Dedifferentiated amniotic fluid mesenchymal stem cell (primary cell): ENCODE measurements at regions not wholly inside any gene's neighbourhood (a gene's known extent, or its start where the extent isn't known, plus 50 kb on each side); places are given as distances from the start of the nearest gene placed in this dataset.

ENCODE experiments used
- DNase-seq: peaks from one replicate; pipeline ENCODE4 v3.0.0-alpha.2; 2016; ENCODE audit errors: extremely low spot score

DNA sequence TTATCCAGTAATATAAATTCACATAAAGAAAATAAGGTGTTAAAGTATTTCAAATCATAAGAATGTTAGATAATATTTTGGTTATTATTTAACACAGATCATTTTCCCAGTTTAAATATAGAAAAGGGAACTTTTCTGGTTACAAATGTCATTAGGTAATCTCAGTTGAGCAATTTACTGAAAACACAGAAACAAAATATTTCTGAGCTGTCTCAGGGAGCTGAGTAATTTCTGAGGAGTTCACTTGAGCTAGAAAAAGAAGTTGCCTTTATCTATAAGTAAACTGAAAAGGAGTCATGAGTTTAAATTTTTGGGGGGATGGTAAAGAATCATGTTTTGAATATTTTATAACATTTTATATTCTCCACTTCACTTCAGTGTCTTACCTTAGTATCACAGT, 855.4 kb upstream of the ARPP21 start:
- peak; percentile 62 for DNase-seq

DNA sequence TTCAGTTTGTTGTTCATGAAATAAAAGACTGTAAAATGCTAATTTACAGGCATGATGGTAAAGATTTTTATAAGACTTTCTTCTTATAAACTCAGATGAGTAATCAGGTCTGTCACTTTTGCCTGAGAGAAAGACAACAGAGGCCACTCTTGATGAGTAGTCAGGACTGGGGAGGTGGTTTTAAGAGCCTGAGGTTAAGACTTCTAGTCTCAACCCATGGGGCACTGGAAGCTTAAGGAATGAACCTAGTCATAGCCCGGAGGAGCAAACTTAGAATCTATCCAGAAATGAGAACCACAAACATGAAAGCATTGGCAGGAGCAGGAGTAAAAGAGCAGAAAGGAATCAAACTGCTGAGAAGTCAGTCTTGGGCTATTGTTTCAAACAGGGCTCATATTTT, 846.3 kb upstream of the ARPP21 start:
- peak; percentile 62 for DNase-seq

DNA sequence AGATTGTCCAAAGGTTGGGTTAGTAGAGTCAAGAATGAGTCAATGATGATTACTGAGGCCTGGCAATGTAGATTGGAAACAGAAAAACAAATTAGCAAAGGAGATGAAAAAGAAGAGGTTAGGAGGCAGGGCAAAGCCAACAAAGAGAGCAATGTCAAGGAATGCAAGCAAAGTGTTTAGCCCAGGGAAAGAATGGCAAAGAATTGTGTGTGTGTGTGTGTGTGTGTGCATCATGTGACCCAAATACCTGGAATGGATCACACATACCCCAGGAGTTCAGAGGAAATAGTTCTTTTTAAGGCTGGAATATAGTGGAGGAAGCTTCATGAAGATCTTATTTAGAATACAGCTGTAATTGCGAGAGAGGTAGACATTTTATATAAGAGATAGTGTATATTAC, 831.7 kb upstream of the ARPP21 start:
- DNase-seq: no peak

DNA sequence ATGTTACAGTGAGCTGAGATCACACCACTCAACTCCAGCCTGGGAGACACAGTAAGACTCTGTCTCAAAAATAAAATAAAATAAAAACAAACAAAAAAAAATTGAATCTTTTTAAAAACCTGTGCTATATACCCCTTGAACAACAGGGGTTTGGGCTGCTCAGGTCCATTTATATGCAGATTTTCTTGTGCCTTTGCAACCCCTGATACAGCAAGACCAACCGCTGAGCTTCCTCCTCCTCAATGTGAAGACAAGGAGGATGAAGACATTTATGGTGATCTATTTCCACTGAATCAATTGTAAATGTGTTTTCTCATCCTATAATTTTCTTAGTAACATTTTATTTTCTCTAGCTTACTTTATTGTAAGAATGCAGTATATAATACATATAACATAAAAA, 831.0 kb upstream of the ARPP21 start:
- DNase-seq: no peak

DNA sequence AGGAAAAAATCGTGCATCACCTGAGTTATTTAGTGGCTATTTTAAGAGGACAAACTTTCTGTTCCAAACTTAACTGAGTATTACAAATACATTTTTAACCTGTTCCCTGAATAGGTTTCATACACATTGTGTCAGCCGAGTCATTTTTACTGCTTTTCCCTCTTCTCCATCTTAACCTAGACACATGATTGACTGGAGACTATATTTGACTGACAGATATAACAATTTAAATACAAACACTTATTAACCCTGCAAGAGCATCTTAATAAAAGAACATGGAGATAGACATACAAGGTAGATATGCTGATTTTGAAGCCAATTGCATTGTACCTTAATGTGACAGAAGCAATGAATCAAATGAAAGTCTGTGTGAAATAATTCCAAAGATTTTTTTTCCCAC, 810.5 kb upstream of the ARPP21 start:
- no peak for DNase-seq

DNA sequence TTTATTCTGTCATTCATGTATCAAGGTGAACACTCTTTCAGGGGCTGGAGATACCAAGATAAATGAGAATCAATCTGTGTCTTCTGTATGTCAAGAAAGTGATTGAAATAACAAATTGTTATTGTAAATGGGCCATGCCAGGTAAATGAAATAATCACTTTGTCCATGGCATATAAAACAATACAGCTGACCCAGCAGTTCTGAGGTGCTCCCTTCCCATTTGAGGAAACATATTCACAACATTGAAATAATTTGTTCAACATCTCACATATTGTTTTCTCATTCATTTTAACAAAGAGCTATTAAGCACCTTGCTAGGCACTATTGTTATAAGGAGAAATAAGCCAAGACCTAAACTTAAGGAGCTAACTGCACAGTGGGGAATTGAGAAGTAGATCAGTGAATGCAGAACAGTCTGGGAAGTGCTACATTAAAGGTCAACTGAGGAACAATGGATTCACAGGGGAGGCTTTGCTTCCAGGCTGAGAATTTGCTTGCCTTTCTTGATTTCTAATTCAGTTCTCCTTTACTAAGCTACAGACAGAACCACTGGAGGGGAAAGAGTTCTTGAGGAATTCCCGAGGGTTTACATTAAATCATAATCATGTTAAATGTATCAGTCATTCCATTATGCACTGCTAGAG, 806.3 kb upstream of the ARPP21 start:
- no peak for DNase-seq

DNA sequence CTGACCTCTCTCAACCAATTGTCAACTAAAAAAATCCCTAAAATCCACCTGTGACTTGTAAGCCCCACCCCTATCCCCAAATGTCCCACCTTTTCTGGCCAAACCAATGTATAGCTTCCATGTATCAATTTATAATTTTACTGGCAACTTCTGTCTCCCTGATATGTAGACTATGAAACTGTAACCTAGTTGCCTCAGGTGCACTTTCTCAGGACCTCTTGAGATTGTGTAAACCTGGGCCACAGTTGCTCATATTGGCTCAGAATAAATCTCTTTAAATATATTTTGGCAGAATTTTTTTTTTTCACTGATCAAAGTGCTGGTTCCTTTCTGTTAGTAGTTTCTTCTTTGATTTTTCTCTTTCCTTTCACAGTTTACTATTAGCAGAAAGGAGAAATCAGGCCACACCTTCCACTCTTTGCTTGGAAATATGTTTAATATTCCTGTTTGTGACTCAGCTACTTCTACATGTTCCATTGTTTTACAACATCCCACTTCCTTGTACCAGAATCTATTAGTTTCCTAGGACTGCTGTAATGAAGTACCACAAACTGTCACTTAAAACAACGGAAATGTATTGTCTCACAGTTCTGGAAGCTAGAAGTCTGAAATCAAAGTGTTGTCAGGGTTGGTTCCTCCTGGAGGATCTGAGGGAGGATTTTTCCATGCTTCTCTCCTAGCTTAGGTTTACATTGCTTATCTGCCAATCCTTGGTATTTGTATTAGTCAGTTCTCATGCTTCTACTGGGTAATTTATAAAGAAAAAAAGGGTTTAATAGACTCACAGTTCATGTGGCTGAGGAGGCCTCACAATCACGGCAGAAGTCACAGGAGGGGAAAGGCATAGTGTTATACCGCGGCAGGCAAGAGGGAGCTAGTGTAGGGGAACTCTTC, 801.2 kb upstream of the ARPP21 start:
- no peak for DNase-seq

DNA sequence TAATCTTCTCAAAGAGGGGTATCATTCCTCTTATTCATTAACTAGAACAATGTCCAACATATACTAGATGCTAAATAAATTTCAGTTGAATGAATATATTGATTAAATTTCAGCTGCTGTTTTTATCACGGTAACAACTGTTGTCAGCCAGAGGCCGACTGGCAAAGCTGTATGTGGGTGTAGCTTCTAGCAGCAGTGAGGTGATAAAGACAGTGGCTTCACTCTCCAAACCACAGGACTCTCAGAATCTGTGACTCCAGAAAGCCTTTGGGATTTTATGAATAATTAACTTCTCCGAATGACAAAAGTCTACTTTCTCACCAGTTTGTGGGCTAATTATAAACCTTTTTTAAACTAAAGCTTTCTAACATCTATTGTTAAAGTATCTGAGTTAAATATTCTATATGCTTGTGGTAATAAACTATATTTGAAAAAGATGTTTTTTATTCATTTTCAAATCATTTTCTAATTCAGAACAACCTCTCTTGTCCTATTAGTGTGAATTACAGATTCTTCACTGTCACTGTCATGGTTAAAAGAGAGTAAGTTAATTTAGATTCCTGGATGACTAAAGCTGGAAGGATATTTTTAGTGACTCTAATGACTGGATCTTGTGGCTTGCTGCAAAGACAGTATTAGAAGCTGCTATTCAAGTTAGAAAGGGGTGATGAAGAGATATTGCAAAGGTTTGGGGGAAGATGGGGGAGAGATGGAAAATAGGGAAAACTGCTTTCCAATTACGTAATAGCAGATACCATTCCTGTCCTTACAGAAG, 796.4 kb upstream of the ARPP21 start:
- DNase-seq: no peak

DNA sequence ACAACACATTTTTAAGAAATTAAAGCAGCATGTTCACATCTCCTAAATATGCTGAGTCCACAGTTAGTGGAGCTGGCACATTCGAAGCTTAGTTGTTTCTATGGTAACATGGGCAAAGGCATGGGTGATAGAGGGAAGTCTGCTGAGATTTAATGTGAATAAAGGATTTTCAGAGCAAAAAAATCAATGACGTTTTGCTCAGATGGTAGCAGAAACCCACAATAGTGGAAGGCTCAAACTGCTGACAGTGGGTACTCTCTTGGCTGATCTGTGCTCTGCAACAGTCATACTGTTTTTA, 795.1 kb upstream of the ARPP21 start:
- DNase-seq: no peak

DNA sequence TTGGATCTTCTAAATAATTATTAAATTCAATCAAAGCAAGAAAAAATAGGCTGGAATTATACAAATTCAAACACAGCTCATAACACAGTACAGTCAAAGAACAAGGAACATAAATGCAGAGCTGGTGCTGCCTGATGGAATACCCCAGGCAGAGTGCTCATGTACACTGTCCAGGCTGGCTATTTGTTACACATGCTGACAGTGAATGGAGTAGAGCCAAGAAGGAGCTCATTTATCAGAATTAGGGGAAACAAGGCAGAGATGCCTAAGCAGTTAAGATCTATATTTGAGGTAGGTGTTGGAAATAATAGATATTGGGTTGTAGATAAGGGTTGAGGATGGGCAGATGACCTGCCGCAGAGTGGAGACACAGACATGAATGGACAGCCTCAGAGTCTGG, 788.2 kb upstream of the ARPP21 start:
- DNase-seq: no peak

DNA sequence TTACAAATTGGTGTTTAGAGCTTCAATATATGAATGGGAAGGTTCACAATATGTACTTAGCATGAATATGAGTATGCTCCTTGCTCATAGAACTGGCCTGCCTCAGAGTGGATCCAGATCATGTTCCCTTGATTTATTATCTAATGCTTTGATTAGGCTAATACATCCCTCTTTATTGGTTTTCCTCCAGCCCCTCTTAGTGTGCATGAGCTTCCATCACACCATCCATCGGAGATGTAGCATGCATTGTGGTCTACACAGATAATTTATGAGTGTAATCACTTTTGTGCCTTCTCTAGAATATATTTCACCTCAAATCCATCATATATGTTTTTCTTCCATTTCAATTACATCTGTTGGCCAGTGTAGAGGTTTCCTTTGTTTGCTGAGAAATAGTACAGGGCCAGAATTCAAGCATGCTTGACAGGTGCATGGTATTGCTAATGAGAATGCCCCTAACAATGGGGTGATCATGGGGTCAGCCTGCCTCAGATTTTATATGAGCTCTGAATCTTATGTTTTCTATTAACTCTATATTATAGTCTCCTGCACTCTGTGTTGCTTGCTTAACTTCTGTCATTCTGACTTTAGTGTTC, 786.4 kb upstream of the ARPP21 start:
- no peak for DNase-seq

DNA sequence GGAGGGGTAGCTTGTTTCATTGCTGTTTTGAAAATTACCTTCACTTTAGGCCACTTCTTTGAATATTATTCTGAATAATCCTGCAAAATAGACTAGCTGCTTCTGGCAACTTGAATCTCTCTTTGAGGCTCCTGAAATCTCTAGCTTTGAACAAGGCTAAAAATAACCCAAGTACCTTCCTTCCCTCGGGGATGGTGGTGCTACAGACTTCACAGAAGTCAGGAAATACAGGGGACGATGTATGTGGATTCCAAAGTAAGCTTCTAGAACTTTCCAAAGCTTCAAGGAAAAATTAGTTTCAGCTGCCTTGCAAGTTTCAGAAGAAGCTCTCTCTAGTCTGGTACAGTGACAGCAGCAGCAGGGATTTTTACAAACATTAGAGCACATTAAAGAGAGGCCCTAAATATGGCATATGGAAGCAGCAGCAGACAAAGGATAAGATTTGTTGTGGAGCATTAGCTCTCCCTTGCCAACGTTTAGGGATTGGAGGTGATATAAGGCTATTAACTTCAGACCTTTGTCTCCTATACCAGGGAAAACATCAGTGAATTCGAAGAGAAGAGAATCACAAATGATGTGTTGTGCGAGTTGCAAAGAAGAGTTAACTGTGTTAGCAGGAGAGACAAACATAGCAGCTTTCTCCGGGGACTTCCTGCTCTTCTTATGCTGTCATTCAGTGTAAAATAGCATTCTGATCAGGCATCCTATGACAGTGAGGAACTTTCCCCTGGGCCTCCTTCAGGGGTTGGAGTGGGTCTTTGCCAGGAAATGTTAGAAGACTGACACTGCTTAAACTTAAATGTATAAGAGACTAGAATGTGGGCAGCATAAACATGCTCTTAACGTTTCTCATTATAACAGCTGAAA, 783.0 kb upstream of the ARPP21 start:
- DNase-seq: no peak

DNA sequence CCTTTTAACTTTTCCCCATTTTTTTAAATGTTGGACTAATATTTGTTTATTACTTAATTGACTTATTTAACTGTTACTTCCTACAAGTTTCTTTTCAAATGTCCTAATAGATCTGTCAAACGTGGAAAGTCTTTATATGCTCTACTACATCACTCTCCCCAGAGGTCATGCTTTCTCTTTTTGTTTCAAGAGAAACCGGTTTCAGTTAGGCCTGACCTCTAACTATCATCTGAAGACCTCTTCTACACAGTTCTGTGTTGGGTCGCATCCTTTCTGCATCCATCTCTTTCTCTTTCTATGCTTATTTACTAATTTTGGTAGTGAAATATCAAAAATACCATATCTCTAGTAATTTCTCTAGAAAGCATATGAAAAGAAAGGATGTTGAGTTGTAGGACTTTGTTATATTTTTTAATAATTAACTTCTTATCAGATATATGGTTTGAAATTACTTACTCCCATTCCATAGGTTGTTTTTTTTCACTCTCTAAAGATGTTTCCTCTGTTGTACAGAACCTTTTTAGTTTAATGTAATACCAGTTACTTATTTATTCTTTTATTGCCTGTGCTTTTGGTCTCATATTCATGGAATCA, 781.2 kb upstream of the ARPP21 start:
- no peak for DNase-seq

DNA sequence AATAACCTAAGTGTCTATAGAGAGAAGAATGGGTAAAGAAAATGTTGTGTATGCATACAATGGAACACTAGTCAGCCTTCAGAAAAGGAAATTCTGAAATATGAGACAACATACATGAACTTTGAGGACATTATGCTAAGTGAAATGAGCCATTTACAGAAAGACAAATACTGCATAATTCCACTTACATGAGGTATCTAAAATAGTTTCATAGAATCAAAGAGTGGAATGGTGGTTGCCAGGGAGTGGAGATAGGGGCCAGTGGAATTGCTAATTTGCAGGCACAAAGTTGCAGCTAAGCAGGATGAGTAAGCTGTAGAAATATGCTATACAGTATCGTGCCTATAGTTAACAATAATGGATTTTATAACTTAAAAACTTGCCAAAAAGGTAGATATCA, 779.6 kb upstream of the ARPP21 start:
- DNase-seq: peak; percentile 78

DNA sequence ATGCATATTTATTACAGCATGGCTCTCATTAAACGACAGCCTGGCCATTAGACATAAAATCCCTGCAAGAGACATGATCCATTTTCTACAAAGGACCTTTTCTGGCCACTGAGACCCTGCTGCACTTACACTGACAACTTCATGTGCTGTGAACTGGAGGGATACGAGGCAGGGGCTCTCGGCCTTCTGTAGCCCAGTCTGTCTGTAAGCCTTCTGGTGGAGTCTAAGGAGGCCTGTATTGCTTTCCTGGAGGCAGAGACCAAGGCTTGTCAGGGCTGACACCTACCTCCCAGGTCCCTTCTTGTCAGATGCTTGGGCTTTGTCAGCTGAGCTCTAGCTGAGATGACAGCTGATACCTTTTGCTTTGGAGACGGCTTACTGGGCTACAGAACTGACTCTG, 776.9 kb upstream of the ARPP21 start:
- DNase-seq: no peak

DNA sequence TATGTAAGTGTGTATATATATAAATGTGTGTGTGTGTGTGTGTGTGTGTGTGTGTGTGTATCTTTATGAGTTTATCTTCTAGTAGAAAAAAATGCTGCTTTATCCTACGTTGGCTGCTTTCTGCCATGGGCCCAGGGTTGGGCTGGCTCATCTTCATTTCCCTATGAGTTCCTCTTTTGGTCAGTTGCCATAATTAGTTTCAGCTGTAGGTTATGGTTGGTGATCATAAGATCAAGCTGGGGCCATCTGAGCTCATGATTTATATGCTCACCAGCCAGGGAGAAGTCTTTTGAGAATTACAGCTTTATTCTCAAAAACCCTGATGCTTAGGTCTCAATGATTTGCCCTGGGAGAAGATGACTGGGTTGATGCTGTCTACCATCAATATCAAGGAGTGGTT, 775.8 kb upstream of the ARPP21 start:
- no peak for DNase-seq

DNA sequence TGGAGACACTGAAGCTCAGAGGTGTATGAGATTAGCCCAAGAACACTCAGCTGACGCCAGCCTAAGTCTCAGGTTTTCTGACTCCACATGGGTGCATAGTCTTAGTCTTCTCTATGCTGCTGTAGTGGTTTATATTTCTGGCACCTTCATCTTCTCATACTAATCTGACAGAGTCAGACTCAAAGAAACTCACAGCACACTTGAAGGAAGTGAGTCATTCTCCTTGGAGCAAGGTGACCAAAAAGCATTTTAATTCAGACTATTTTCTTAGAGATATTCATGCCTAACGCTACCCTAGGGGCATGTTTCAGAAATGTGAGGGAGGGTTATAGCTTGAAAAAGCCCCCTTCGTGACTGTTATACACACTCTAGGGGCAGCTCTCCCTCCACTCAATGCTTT, 775.3 kb upstream of the ARPP21 start:
- no peak for DNase-seq

DNA sequence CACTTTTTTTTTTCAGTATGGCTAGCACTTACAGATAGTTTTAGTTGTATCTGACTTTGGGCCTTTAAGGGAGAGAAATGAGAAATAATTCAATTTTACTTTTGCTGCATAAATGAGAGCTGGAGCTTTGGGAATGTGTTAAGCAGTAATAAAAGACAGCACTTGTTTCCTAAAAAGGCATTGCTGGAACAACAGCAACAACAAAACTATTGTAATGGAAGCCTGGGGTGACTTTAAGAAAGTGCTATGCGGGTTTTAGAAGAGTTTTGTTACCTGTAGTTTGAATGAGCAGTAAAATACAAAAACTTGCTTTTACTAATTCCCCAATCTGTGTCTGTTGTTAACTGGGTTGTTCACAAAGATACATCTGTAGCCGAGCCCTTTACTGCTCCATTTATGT, 774.0 kb upstream of the ARPP21 start:
- DNase-seq: no peak

DNA sequence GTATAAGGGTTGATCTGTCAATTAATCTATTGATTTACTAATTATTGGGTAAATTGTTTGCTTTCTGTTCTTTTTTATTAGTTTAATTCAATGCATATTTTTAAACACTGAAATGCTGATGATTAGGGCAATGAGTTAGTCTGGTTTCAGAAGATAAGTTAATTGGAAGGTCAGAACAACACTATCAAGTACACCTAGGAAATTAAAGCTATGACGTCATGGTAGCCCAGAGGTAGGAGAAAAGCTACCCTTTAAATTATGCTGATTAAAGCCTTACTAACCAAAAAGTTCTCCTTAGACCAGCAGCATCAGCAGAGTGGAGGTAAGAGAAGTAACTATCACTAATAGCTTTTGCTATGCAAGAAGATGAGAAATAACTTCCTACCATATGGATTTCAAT, 770.4 kb upstream of the ARPP21 start:
- DNase-seq: no peak

DNA sequence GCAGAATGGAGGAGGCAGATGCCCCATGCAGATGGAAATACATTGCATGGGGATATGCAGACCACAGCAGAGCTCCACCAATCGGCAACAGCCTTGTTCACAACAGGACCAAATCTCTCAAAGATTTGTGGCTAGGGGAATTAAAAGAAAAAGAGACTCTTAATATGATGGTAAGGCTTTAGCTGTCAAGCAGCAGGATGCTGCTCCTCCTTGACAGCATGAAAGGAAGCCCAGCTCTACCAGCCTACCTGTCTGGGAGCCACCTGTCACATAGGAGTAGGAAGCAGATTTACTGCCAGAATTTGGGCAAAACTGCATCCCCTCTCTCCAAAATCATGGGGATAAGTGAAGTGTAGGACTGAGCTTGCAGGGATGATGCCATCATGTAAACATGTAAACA, 769.6 kb upstream of the ARPP21 start:
- DNase-seq: no peak

DNA sequence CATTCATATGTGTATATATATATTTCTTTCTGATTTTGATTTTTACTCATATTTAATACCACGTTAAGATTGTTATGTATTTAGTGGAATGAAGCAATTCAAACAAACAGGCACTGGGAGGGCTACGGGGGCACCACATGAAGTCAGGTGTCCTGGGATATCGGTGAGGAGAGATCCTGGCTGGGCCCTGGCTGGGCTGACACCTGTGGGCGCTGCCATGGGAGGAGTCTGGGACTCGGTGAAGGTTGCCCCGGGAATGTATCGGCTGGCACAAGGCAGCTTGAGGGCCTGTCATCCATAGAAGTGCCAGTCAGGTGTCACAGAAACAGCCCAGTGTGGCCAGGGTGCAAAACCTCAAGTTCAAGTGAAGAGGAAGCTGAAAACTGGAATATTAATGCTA, 766.9 kb upstream of the ARPP21 start:
- no peak for DNase-seq
